Astrocyte (in vitro differentiated cells and primary cell): ENCODE measurements at regions not wholly inside any gene's neighbourhood (a gene's known extent, or its start where the extent isn't known, plus 50 kb on each side); places are given as distances from the start of the nearest gene placed in this dataset.

Experiments
- EZH2 ChIP-seq: IDR thresholded peaks from 2 replicates; pipeline ENCODE4 v1.6.1; 2012; ENCODE audit warnings: mild to moderate bottlenecking, low read length, inconsistent platforms; ENCODE audit not compliant: insufficient read depth
- TF ChIP-seq, protein P1 (sequence below): IDR thresholded peaks from 2 replicates; pipeline ENCODE4 v1.5.1; 2011; ENCODE audit warnings: low read depth, mild to moderate bottlenecking, inconsistent platforms, low read length, moderate library complexity; ENCODE audit not compliant: insufficient read depth

GRCh38 chr2:104673225-104673624, 180.7 kb upstream of the POU3F3 start:
- TF ChIP-seq, protein P1, sequence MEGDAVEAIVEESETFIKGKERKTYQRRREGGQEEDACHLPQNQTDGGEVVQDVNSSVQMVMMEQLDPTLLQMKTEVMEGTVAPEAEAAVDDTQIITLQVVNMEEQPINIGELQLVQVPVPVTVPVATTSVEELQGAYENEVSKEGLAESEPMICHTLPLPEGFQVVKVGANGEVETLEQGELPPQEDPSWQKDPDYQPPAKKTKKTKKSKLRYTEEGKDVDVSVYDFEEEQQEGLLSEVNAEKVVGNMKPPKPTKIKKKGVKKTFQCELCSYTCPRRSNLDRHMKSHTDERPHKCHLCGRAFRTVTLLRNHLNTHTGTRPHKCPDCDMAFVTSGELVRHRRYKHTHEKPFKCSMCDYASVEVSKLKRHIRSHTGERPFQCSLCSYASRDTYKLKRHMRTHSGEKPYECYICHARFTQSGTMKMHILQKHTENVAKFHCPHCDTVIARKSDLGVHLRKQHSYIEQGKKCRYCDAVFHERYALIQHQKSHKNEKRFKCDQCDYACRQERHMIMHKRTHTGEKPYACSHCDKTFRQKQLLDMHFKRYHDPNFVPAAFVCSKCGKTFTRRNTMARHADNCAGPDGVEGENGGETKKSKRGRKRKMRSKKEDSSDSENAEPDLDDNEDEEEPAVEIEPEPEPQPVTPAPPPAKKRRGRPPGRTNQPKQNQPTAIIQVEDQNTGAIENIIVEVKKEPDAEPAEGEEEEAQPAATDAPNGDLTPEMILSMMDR: no peak
- no peak for TF ChIP-seq EZH2
